ENCODE measurements at regions not wholly inside any gene's neighbourhood (a gene's known extent, or its start where the extent isn't known, plus 50 kb on each side); places are given as distances from the start of the nearest gene placed in this dataset.

DNA sequence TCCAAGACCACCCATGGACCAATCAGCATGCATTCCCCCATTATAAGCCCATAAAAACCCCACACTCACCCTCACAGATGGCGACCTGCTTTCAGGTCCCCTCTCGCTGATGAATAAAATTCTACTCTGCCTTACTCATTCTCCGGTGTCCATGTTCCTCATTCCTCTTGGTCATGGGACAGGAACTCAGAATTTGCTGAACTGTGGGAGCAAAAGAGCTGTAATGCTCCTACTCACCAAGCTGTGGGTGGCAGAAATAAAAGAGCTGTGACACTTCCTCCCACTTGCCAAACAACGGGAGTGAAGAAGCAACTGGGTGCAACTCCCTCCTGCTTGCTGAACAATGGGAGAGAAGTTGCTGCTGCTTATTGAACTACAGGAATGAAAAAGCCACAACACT, 168.5 kb upstream of the PCDH18 start:
- no peak for TF ChIP-seq CTCF (IDR thresholded peaks at IDR 0.05; ENCODE audit: poor library complexity, severe bottlenecking)
- TF ChIP-seq TAF1 (IDR thresholded peaks at IDR 0.05; ENCODE audit: low read depth), result no peak
- TF ChIP-seq EZH2 (IDR thresholded peaks at IDR 0.05; ENCODE audit: borderline replicate concordance, insufficient read depth, low read length, poor library complexity, severe bottlenecking), result no peak
- no peak for TF ChIP-seq POLR2AphosphoS5 (IDR thresholded peaks at IDR 0.05)
- TF ChIP-seq RAD21 (conservative IDR thresholded peaks at IDR 0.05), result no peak
- no peak for TF ChIP-seq EP300 (conservative IDR thresholded peaks at IDR 0.05; ENCODE audit: poor library complexity, severe bottlenecking)
- TF ChIP-seq SMC3 (conservative IDR thresholded peaks at IDR 0.05; ENCODE audit: poor library complexity), result no peak
- TF ChIP-seq, protein P1, sequence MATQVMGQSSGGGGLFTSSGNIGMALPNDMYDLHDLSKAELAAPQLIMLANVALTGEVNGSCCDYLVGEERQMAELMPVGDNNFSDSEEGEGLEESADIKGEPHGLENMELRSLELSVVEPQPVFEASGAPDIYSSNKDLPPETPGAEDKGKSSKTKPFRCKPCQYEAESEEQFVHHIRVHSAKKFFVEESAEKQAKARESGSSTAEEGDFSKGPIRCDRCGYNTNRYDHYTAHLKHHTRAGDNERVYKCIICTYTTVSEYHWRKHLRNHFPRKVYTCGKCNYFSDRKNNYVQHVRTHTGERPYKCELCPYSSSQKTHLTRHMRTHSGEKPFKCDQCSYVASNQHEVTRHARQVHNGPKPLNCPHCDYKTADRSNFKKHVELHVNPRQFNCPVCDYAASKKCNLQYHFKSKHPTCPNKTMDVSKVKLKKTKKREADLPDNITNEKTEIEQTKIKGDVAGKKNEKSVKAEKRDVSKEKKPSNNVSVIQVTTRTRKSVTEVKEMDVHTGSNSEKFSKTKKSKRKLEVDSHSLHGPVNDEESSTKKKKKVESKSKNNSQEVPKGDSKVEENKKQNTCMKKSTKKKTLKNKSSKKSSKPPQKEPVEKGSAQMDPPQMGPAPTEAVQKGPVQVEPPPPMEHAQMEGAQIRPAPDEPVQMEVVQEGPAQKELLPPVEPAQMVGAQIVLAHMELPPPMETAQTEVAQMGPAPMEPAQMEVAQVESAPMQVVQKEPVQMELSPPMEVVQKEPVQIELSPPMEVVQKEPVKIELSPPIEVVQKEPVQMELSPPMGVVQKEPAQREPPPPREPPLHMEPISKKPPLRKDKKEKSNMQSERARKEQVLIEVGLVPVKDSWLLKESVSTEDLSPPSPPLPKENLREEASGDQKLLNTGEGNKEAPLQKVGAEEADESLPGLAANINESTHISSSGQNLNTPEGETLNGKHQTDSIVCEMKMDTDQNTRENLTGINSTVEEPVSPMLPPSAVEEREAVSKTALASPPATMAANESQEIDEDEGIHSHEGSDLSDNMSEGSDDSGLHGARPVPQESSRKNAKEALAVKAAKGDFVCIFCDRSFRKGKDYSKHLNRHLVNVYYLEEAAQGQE (IDR thresholded peaks at IDR 0.05; ENCODE audit: borderline replicate concordance), result no peak
